ENCODE measurements at regions not wholly inside any gene's neighbourhood (a gene's known extent, or its start where the extent isn't known, plus 50 kb on each side); places are given as distances from the start of the nearest gene placed in this dataset.

DNA sequence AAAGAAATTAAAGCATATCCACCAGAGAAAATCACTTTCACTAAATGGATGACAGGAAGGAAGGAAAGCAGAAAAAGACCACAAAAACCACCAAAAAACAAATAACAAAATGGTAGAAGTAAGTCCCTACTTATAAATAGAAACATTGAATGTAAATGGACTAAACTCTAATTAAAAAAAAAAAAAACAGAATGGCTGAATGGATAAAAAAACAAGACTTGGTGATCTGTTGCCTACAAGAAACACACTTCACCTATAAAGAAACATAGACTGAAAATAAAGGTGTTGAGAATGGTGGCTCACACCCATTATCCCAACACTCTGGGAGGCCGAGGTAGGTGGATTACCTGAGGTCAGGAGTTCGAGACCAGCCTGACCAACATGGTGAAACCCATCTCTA is 122.9 kb downstream of the HMHB1 start:
- TF ChIP-seq EZH2phosphoT487 (IDR thresholded peaks at IDR 0.05; ENCODE audit: borderline replicate concordance, low read depth) (no peak), CTCF (IDR thresholded peaks at IDR 0.05) (no peak), JUND (IDR thresholded peaks at IDR 0.05) (no peak), PBX3 (IDR thresholded peaks at IDR 0.05) (no peak), SIN3A (IDR thresholded peaks at IDR 0.05; ENCODE audit: borderline replicate concordance, low read depth, low read length) (no peak), EP300 (IDR thresholded peaks at IDR 0.05; ENCODE audit: borderline replicate concordance in 1 of 2, low read depth in 1 of 2, low read length in 1 of 2) (no peak), MXI1 (IDR thresholded peaks at IDR 0.05; ENCODE audit: low read depth, low read length) (no peak), YY1 (IDR thresholded peaks at IDR 0.05; ENCODE audit: low read depth) (no peak)
- TF ChIP-seq, protein P1, sequence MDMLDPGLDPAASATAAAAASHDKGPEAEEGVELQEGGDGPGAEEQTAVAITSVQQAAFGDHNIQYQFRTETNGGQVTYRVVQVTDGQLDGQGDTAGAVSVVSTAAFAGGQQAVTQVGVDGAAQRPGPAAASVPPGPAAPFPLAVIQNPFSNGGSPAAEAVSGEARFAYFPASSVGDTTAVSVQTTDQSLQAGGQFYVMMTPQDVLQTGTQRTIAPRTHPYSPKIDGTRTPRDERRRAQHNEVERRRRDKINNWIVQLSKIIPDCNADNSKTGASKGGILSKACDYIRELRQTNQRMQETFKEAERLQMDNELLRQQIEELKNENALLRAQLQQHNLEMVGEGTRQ (IDR thresholded peaks at IDR 0.05; ENCODE audit: borderline replicate concordance, low read depth, low read length) = no peak
